Left ventricle myocardium inferior (tissue), 1 donor: ENCODE measurements at regions not wholly inside any gene's neighbourhood (a gene's known extent, or its start where the extent isn't known, plus 50 kb on each side); places are given as distances from the start of the nearest gene placed in this dataset.
A peak's percentile ranks its signal among the peaks of the same experiment; 100 is the strongest.

Source experiments
- DNase-seq: peaks from one replicate; pipeline ENCODE4 v3.0.0-alpha.2; 2020
- H3K27ac ChIP-seq: fragments of 200-600 bp; replicated peaks from 2 replicates; pipeline ENCODE4 v1.8.0; 2021
- H3K27me3 ChIP-seq: fragments of 200-600 bp; 2 replicates; pipeline ENCODE4 v1.8.0; 2021; ENCODE audit warnings: low read depth
- H3K36me3 ChIP-seq: fragments of 200-600 bp; 2 replicates; pipeline ENCODE4 v1.8.0; 2021
- H3K4me1 ChIP-seq: fragments of 200-600 bp; 2 replicates; pipeline ENCODE4 v1.8.0; 2021
- H3K4me3 ChIP-seq: fragments of 200-600 bp; 2 replicates; pipeline ENCODE4 v1.8.0; 2021; ENCODE audit warnings: mild to moderate bottlenecking, moderate library complexity
- H3K9me3 ChIP-seq: fragments of 200-600 bp; replicated peaks from 2 replicates; pipeline ENCODE4 v1.8.0; 2021
- intact Hi-C: fragments of 100-400 bp; cut with micrococcal nuclease; formaldehyde crosslinking; loops from one replicate; pipeline ENCODE4 v1.11.0; 2022
- TF ChIP-seq, protein P1 (sequence below): fragments of 200-600 bp; IDR thresholded peaks from 2 replicates; pipeline ENCODE4 v1.8.0; 2021; ENCODE audit warnings: antibody characterized with exemption, mild to moderate bottlenecking, borderline replicate concordance
- donor health status: DM: no; HTN: yes; CAD: no; lungs with severe emphysema.

DNA sequence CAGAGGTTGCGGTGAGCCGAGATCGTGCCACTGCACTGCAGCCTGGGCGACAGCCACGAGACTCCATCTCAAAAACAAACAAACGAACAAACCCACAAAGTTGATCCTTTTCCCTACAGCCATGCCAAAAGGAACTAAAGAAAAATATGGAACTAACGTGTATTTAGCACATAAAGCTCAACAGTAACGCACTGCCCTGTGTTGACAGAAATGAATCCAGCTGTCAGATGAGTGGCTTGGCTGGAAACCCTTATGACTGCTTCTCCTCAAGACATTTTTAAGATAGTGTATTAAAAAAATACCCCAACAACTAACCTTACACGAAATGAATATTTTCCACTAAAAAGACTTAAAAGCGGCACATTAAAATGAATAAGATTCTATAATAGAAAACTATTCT is 62.9 kb upstream of the TUBA3E start:
- H3K36me3 ChIP-seq = no peaks in the 10 kb centered on the region
- H3K4me1 ChIP-seq = no peaks in the 10 kb centered on the region
- peaks cover 61% of the 10 kb centered on the region for H3K27me3 ChIP-seq
- H3K27ac ChIP-seq = no peak overlapping the region
- TF ChIP-seq, protein P1, sequence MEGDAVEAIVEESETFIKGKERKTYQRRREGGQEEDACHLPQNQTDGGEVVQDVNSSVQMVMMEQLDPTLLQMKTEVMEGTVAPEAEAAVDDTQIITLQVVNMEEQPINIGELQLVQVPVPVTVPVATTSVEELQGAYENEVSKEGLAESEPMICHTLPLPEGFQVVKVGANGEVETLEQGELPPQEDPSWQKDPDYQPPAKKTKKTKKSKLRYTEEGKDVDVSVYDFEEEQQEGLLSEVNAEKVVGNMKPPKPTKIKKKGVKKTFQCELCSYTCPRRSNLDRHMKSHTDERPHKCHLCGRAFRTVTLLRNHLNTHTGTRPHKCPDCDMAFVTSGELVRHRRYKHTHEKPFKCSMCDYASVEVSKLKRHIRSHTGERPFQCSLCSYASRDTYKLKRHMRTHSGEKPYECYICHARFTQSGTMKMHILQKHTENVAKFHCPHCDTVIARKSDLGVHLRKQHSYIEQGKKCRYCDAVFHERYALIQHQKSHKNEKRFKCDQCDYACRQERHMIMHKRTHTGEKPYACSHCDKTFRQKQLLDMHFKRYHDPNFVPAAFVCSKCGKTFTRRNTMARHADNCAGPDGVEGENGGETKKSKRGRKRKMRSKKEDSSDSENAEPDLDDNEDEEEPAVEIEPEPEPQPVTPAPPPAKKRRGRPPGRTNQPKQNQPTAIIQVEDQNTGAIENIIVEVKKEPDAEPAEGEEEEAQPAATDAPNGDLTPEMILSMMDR = no peak
- no peak for DNase-seq
- no peak overlapping the region for H3K4me3 ChIP-seq
- intact Hi-C loops = no loop called here
- H3K9me3 ChIP-seq = no peaks in the 10 kb centered on the region

DNA sequence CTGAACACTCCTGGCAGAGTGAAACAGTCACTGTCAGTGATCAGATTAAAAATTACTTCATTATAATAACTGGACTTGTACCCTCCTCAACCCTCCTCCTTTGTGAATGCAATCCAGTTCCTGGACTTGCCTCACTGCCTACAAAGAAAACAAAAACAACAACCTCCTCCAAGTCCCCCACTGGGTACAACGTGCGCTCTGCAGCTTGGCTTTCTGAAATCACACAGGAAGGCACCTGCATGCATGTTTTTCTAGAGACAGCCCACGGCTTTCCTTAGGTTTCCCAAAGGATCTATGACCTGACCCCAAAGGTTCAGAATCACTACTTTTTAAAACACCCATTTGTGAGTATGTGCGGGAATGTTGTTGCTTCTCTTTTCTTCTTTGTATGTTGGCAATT is 61.4 kb upstream of the TUBA3E start:
- no peak for DNase-seq
- Histone ChIP-seq H3K4me3 (no peak overlapping the region), H3K4me1 (no peaks in the 10 kb centered on the region), H3K27me3 (peaks cover 68% of the 10 kb centered on the region), H3K36me3 (no peaks in the 10 kb centered on the region), H3K9me3 (no peaks in the 10 kb centered on the region), H3K27ac (no peak overlapping the region)
- intact Hi-C loops = no loop called here
- TF ChIP-seq, protein P1 = no peak

DNA sequence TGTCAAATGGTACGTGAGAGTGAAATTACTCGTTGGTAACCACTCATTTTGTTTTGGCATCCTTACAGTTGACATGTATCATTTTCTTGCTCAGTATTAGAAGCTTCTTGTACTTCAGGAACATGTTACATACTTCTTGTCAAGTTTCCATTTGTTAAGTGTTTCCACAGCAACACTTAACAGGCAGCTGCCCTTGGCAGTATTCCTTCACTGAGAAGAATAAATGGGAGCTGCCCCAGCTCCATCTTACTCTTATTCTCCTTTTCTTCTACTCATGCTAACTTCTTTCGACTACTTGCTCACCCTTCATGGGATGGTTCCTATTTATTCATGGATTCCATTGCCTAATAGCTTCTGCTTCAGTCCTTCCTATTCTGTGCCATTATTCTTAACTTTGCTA is 60.1 kb upstream of the TUBA3E start:
- H3K36me3 ChIP-seq = no peaks in the 10 kb centered on the region
- no peak for DNase-seq
- no peaks in the 10 kb centered on the region for H3K4me1 ChIP-seq
- intact Hi-C loops = no loop called here
- TF ChIP-seq, protein P1 = no peak
- no peak overlapping the region for H3K27ac ChIP-seq
- H3K9me3 ChIP-seq = no peaks in the 10 kb centered on the region
- peaks cover 72% of the 10 kb centered on the region for H3K27me3 ChIP-seq
- H3K4me3 ChIP-seq = no peak overlapping the region

DNA sequence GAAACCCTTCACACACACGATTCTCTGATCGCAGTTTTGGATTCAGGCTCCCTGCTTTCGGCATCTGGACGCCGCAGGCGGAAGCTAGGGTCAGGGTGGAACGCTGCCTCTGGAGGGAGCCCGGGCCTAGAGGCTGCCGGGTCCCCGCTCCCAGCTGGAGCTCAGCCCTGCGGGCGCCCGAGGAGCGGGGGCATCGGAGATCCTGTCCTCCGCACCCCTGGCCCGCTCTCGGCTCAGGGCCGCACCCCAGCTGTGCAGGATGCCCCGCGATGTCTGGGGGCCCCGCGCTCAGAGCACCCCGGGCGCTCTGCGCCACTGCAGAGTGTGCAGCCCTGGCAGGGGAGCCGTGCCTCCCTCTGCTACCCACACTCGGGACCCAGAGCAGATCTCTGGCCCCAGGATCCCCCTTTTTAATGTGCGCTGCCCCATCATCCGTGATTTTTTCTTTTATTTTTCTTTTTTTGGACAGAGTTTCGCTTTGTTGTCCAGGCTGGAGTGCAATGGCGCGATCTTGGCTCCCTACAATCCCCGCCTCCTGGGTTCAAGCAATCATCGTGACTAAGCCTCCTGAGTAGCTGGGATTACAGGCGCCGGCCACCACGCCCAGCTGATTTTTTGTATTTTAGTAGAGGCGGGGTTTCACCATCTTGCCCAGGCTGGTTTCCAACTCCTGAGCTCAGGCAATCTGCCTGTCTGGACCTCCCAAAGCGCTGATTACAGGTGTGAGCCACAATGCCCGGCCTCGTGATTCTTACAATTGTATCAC is 54.8 kb upstream of the TUBA3E start:
- peak overlapping the region; percentile 59 for H3K4me3 ChIP-seq
- H3K36me3 ChIP-seq = no peaks in the 10 kb centered on the region
- H3K27ac ChIP-seq = no peak overlapping the region
- peaks cover 7% of the 10 kb centered on the region for H3K4me1 ChIP-seq
- no peaks in the 10 kb centered on the region for H3K9me3 ChIP-seq
- TF ChIP-seq, protein P1 = no peak
- intact Hi-C loops = no loop called here
- peaks cover 74% of the 10 kb centered on the region for H3K27me3 ChIP-seq
- no peak for DNase-seq

DNA sequence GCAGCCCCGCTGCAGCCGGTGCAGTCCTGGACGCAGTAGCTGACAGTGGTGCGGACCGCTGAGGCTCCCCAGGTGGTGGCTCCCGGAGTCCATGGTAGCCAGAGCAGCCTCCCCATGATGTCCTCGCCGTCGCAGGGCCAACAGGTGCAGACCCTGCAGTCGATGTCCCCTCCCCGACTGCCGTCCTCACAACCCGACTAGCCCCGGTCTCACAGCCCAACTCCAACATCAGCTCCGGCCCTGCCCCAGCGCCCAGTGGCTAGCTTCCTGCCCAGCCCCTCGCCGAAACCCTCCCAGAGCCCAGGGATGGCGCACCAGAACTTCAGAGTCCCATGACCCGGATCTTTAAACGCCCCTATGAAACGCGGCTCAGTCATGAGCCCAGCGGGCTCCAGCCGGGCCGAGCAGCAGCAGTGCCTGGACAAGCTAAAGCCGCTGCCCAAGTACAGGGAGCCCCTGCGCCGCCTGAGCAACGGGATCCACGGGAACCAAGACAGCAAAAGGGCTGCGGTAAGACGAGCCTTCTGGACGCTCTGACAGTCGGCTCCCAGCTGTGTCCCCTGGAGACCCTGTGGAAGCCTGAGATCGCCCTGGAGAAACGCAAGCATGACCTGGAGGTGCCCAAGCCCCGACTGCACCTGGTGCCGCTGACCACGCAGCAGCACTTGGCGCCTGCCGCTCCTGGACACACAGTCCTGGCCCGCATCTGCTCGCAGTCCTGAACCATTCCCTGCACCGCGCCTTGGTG is 53.8 kb upstream of the TUBA3E start:
- TF ChIP-seq, protein P1 = no peak
- H3K4me3 ChIP-seq = peak overlapping the region; percentile 59
- H3K4me1 ChIP-seq = peaks cover 7% of the 10 kb centered on the region
- no peaks in the 10 kb centered on the region for H3K9me3 ChIP-seq
- no peaks in the 10 kb centered on the region for H3K36me3 ChIP-seq
- intact Hi-C loops = no loop called here
- H3K27ac ChIP-seq = no peak overlapping the region
- H3K27me3 ChIP-seq = peaks cover 80% of the 10 kb centered on the region
- no peak for DNase-seq
